ENCODE measurements at regions not wholly inside any gene's neighbourhood (a gene's known extent, or its start where the extent isn't known, plus 50 kb on each side); places are given as distances from the start of the nearest gene placed in this dataset.

- no peak for DNase-seq (ENCODE audit: low read depth, low spot score)
- in situ Hi-C loops (cut with HindIII; ENCODE audit: low pct_unique_long_range_greater_than_20kb, low sequenced_read_pairs), result no loop called here
Measured at GRCh38 chr18:73940721-73941120, 206.9 kb downstream of the FBXO15 start.

DNA sequence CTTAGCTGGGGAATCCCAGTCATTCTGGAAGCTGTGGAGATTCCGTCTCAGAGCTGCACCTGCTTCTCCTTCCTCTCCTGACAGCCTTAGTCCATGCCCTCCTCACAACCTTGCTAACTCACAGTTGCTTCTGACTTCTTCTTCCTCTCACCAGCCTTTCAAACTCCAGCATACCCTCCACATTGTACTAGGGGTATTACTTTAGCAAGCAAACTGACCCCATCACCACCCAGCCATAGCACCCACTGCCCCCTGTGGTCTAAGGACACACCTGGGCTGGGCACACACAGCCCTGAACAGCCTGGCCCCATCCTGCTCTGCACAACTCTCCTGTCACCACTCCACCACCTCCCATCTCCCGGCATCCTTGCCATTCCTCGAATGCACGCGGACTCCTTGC lies 208.2 kb downstream of the FBXO15 start:
- in situ Hi-C loops (cut with HindIII; ENCODE audit: low pct_unique_long_range_greater_than_20kb, low sequenced_read_pairs), result no loop called here
- no peak for DNase-seq (ENCODE audit: low read depth, low spot score)

DNA sequence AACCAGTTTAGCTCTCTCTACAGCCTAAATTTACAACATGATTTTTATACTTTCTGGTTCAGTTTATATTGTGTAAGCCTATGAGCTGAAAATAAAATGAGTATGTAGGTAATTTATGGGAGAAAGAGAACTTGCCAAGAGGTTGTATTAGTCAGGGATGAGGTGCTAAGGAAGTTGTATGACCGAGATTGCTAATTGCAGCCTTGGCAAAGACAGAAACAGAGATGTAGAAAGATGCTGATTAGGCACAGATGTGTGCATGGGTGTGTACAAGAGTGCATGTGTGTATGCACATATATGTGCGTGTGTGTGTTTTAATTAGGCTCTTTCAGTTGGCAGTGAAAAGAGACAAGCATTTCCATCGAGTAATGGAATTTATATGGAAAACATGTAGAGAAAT lies 213.9 kb downstream of the FBXO15 start:
- no peak for DNase-seq (ENCODE audit: low read depth, low spot score)
- in situ Hi-C loops (cut with HindIII; ENCODE audit: low pct_unique_long_range_greater_than_20kb, low sequenced_read_pairs), result no loop called here

DNA sequence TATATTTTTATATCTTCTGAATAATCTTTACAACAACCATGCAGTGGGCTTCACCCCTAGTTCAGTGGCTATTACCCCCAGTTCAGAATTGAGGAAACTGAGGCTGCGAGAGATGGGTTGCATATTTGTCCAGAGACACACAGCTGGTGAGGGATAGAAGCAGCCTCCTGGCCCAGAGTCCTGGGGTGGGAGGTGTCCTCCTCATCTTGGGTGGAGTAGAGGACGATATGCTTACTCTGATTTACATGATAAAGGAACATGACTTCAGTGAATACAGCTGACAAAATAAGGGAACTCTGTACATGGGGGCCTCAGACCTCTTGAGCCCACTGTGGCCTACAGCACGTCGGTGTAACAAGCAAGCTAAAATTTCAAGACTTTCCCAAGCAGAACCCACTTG lies 214.7 kb downstream of the FBXO15 start:
- in situ Hi-C loops (cut with HindIII; ENCODE audit: low pct_unique_long_range_greater_than_20kb, low sequenced_read_pairs), result no loop called here
- no peak for DNase-seq (ENCODE audit: low read depth, low spot score)

- in situ Hi-C loops (cut with HindIII; ENCODE audit: low pct_unique_long_range_greater_than_20kb, low sequenced_read_pairs), result no loop called here
- no peak for DNase-seq (ENCODE audit: low read depth, low spot score)
Measured at GRCh38 chr18:73927496-73927895, 220.1 kb downstream of the FBXO15 start.

DNA sequence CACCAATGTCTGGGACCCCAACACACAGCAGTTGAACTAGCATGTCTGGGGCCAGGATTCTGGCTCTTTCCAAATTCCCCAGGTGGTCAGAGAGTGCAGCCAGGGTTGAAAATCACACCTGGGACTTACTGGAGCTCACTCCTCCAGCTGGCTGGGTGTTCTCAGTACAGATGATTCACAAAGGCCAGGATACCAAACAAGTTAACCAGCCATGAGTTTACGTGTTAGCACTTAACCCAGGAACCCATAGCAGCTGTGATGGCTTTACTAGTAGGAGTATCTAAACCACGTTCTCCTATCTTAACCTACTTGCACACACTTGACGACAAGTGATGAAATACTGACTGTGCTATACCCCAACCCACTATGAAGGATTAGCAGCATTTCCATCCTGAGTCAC lies 222.8 kb downstream of the FBXO15 start:
- DNase-seq (ENCODE audit: low read depth, low spot score), result no peak
- in situ Hi-C loops (cut with HindIII; ENCODE audit: low pct_unique_long_range_greater_than_20kb, low sequenced_read_pairs), result no loop called here

- DNase-seq (ENCODE audit: low read depth, low spot score), result no peak
- in situ Hi-C loops (cut with HindIII; ENCODE audit: low pct_unique_long_range_greater_than_20kb, low sequenced_read_pairs), result no loop called here
Measured at GRCh38 chr18:73924307-73924706, 223.3 kb downstream of the FBXO15 start.

DNA sequence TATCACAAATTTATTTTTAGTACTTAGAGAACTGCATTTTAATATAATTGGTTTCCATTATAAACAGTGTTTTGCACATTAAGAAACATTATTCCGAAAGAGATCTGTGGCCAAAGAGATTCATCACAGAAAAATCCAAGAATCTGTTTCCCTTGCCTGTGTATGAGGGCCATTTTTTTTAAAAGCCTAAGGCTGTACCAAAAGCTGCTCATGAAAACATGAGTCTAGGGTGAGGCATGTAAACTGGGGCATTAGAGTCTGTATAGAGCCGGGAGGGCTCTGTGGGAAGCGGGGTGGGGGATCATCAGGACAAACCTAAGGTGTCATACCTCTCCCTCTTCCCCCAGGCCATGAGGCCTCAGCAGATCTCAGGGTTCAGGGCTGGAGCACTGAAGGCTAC lies 223.8 kb downstream of the FBXO15 start:
- no peak for DNase-seq (ENCODE audit: low read depth, low spot score)
- in situ Hi-C loops (cut with HindIII; ENCODE audit: low pct_unique_long_range_greater_than_20kb, low sequenced_read_pairs), result no loop called here

- in situ Hi-C loops (cut with HindIII; ENCODE audit: low pct_unique_long_range_greater_than_20kb, low sequenced_read_pairs), result no loop called here
- DNase-seq (ENCODE audit: low read depth, low spot score), result no peak
Measured at GRCh38 chr18:73920033-73920432, 227.6 kb downstream of the FBXO15 start.

GRCh38 chr18:73918816-73919215 lies 228.8 kb downstream of the FBXO15 start:
- in situ Hi-C loops (cut with HindIII; ENCODE audit: low pct_unique_long_range_greater_than_20kb, low sequenced_read_pairs), result no loop called here
- no peak for DNase-seq (ENCODE audit: low read depth, low spot score)

- in situ Hi-C loops (cut with HindIII; ENCODE audit: low pct_unique_long_range_greater_than_20kb, low sequenced_read_pairs), result no loop called here
Measured at GRCh38 chr18:73917046-73917445, 230.6 kb downstream of the FBXO15 start.

GRCh38 chr18:73913505-73913904 lies 234.1 kb downstream of the FBXO15 start:
- in situ Hi-C loops (cut with HindIII; ENCODE audit: low pct_unique_long_range_greater_than_20kb, low sequenced_read_pairs), result no loop called here
- no peak for DNase-seq (ENCODE audit: low read depth, low spot score)

More at GRCh38 chr18:73917046-73917445, 230.6 kb downstream of the FBXO15 start:
- DNase-seq (ENCODE audit: low read depth, low spot score), result no peak

DNA sequence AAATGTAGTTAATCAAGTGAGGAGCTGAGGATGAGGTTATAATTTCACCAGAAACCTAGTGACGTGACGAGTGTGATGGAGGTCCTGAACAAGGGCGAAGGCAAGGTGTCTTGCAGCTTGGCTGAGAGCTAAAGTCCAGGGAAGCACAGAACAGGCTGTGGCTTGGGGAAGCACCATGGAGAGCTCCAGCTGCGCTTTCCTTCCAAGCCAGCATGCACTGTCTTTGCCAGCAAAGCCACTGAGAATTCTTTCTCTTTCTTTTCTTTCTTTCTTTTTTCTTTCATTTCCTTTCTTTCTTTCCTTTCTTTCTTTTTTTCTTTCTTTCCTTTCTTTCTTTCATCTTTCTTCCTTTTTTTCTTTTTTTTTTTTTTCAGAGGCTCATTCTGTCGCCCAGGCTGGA lies 239.3 kb downstream of the FBXO15 start:
- DNase-seq (ENCODE audit: low read depth, low spot score), result peak; percentile 5
- in situ Hi-C loops (cut with HindIII; ENCODE audit: low pct_unique_long_range_greater_than_20kb, low sequenced_read_pairs), result no loop called here

DNA sequence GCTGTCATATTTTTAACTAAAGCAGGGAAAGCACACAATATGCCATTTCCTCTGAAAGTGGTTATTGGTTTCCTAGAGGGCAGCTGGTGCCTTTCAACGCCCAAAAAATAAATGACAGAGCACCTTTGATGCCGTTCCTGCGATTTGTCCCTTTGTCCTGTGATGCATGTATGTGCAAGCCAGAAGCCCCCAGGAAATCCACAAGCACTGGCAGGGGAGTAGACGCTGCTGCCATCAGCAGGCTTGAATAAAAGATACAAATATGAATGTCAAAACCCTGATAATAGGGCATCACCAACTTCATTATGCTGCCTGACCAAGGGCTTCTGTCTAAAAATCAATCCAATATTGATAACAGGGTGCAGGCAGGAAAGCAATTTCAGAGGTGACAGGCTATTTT lies 246.1 kb downstream of the FBXO15 start:
- DNase-seq (ENCODE audit: low read depth, low spot score), result no peak
- in situ Hi-C loops (cut with HindIII; ENCODE audit: low pct_unique_long_range_greater_than_20kb, low sequenced_read_pairs), result no loop called here

DNA sequence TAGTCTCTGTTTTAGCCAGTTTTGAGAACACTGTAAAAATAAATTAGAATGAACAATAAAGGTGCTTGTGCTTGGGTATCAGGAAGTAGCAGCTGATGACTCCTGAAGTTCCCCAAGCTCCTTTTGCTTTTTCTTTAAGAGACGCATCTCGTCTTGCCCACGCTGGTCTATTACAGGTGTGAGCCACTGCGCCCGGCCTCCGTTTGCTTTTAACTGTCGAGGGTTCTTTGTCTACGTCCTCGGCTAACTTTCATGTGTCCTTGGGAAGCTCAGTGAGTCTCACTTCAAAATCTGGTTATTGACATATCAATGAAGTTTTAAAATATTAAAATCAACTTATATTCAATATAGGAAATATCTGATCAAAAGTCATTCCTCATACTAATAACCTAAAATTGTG lies 246.5 kb downstream of the FBXO15 start:
- in situ Hi-C loops (cut with HindIII; ENCODE audit: low pct_unique_long_range_greater_than_20kb, low sequenced_read_pairs), result no loop called here
- no peak for DNase-seq (ENCODE audit: low read depth, low spot score)

DNA sequence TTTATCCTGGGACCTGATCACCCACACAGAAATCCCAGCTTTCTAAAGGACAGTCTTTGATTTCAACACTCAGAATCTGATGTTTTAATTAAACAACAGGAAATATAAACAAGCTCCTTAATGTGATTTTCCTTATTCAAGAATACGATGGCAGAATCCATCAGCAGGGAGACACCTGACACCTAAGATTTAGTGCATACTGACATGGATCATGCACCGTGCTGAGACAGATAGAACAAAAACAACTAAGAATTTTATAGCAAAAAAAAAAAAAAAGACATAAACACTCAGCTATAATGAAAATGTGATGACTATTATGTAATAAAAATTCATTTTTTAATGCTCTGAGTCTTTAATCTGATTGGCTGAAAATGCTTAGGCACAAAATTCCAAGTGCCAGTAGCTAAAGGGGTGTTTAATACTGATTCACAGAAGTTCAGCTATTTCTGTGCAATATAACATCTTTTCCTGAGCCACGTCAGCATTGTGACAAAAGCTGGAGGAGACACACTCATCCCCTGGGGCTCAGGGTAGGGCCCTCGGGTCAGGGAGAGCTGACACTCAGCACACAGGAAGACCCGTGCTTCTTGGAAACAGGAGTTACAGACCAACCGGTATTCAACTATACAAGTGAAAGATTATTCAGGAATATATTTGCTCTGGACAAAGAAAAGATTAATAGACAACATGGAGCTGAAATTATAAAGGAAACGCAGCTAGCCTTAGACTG lies 247.4 kb downstream of the FBXO15 start:
- in situ Hi-C loops (cut with HindIII; ENCODE audit: low pct_unique_long_range_greater_than_20kb, low sequenced_read_pairs), result no loop called here
- DNase-seq (ENCODE audit: low read depth, low spot score), result no peak

DNA sequence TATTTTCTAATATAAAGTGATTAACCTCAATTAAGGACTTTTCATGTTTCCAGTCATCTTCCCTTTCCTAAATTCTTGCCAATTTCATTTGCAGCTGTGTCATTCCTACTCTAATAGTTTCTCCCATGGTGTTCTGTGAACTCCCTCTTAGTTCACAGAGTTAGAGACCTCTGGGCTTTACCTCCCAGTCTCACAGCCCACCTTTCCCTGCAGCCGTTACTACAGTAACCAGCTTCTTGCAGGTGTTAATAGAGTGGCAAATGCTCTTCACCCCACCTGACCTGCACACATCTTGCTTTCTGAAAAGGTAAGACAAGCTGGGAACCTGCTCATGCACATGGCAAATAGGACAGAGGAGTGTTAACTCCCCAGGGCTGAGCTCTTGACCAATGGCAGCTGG lies 250.1 kb downstream of the FBXO15 start:
- in situ Hi-C loops (cut with HindIII; ENCODE audit: low pct_unique_long_range_greater_than_20kb, low sequenced_read_pairs), result no loop called here
- no peak for DNase-seq (ENCODE audit: low read depth, low spot score)

- in situ Hi-C loops (cut with HindIII; ENCODE audit: low pct_unique_long_range_greater_than_20kb, low sequenced_read_pairs), result no loop called here
- DNase-seq (ENCODE audit: low read depth, low spot score), result no peak
Measured at GRCh38 chr18:73896685-73897084, 250.9 kb downstream of the FBXO15 start.

DNA sequence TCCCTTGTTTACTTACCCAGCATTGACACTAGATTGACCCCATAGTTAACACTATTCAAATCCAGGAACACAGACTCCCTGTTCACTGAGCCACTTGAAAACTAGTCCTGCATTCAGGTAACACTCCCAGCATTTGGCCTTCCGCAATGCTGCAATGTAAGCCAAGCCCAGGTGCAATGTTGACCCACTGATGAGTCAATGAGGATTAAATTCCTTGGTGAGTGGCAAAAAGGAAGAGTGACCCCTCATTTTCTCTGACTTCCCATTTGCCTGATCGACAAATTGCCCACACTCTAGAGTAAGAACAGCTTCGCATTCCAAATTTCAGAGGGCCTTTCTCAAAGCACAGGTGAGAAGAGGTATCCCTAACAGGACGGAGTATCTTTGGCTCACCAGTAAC lies 251.9 kb downstream of the FBXO15 start:
- in situ Hi-C loops (cut with HindIII; ENCODE audit: low pct_unique_long_range_greater_than_20kb, low sequenced_read_pairs), result no loop called here
- DNase-seq (ENCODE audit: low read depth, low spot score), result no peak

GRCh38 chr18:73893880-73894279 lies 253.8 kb downstream of the FBXO15 start:
- in situ Hi-C loops (cut with HindIII; ENCODE audit: low pct_unique_long_range_greater_than_20kb, low sequenced_read_pairs), result no loop called here
- no peak for DNase-seq (ENCODE audit: low read depth, low spot score)
